ENCODE measurements at regions not wholly inside any gene's neighbourhood (a gene's known extent, or its start where the extent isn't known, plus 50 kb on each side); places are given as distances from the start of the nearest gene placed in this dataset.

- no peak overlapping the region for H3K27ac Mint-ChIP-seq
- no peak for DNase-seq
- no peaks in the 10 kb centered on the region for H3K27me3 Mint-ChIP-seq
- H3K4me3 Mint-ChIP-seq, result no peak overlapping the region
- H3K4me1 Mint-ChIP-seq, result no peaks in the 10 kb centered on the region
- H3K9me3 Mint-ChIP-seq, result no peaks in the 10 kb centered on the region
- intact Hi-C loops (cut with micrococcal nuclease), result no loop called here
- H3K36me3 Mint-ChIP-seq (ENCODE audit: low read depth), result no peaks in the 10 kb centered on the region
These were observed 350.1 kb downstream of the CBLN2 start for GRCh38 chr18:72194072-72194471.

- no peaks in the 10 kb centered on the region for H3K27me3 Mint-ChIP-seq
- H3K36me3 Mint-ChIP-seq (ENCODE audit: low read depth), result no peaks in the 10 kb centered on the region
- intact Hi-C loops (cut with micrococcal nuclease), result no loop called here
- H3K27ac Mint-ChIP-seq, result no peak overlapping the region
- H3K4me1 Mint-ChIP-seq, result no peaks in the 10 kb centered on the region
- H3K9me3 Mint-ChIP-seq, result peaks cover 3% of the 10 kb centered on the region
- no peak overlapping the region for H3K4me3 Mint-ChIP-seq
- no peak for DNase-seq
These were observed 356.2 kb downstream of the CBLN2 start for GRCh38 chr18:72187956-72188355.

GRCh38 chr18:72181241-72181764 lies 362.8 kb downstream of the CBLN2 start:
- Mint-ChIP-seq H3K4me3 (no peak overlapping the region), H3K36me3 (ENCODE audit: low read depth) (no peaks in the 10 kb centered on the region), H3K9me3 (no peaks in the 10 kb centered on the region), H3K4me1 (peaks cover 3% of the 10 kb centered on the region), H3K27me3 (no peaks in the 10 kb centered on the region), H3K27ac (peak overlapping the region; percentile 51)
- intact Hi-C loops (cut with micrococcal nuclease), result no loop called here
- no peak for DNase-seq

GRCh38 chr18:72180689-72181088 lies 363.5 kb downstream of the CBLN2 start:
- intact Hi-C loops (cut with micrococcal nuclease), result no loop called here

GRCh38 chr18:72174972-72175649 lies 369.0 kb downstream of the CBLN2 start:
- Mint-ChIP-seq H3K36me3 (ENCODE audit: low read depth) (no peaks in the 10 kb centered on the region), H3K27ac (no peak overlapping the region), H3K4me3 (no peak overlapping the region), H3K4me1 (no peaks in the 10 kb centered on the region), H3K9me3 (no peaks in the 10 kb centered on the region), H3K27me3 (no peaks in the 10 kb centered on the region)
- intact Hi-C loops (cut with micrococcal nuclease), result no loop called here
- DNase-seq, result no peak

More at GRCh38 chr18:72180689-72181088, 363.5 kb downstream of the CBLN2 start:
- no peaks in the 10 kb centered on the region for H3K27me3 Mint-ChIP-seq
- no peak for DNase-seq
- H3K27ac Mint-ChIP-seq, result peak overlapping the region; percentile 51
- H3K4me1 Mint-ChIP-seq, result peaks cover 3% of the 10 kb centered on the region
- H3K4me3 Mint-ChIP-seq, result no peak overlapping the region
- no peaks in the 10 kb centered on the region for H3K36me3 Mint-ChIP-seq (ENCODE audit: low read depth)
- no peaks in the 10 kb centered on the region for H3K9me3 Mint-ChIP-seq

- H3K27ac Mint-ChIP-seq, result no peak overlapping the region
- no peak overlapping the region for H3K4me3 Mint-ChIP-seq
- H3K27me3 Mint-ChIP-seq, result no peaks in the 10 kb centered on the region
- intact Hi-C loops (cut with micrococcal nuclease), result no loop called here
- H3K4me1 Mint-ChIP-seq, result no peaks in the 10 kb centered on the region
- H3K9me3 Mint-ChIP-seq, result no peaks in the 10 kb centered on the region
- no peaks in the 10 kb centered on the region for H3K36me3 Mint-ChIP-seq (ENCODE audit: low read depth)
- no peak for DNase-seq
These were observed 372.5 kb downstream of the CBLN2 start for GRCh38 chr18:72171596-72171995.

- H3K27me3 Mint-ChIP-seq, result no peaks in the 10 kb centered on the region
- H3K36me3 Mint-ChIP-seq (ENCODE audit: low read depth), result no peaks in the 10 kb centered on the region
- H3K9me3 Mint-ChIP-seq, result no peaks in the 10 kb centered on the region
- no peak overlapping the region for H3K4me3 Mint-ChIP-seq
- H3K4me1 Mint-ChIP-seq, result no peaks in the 10 kb centered on the region
- no peak for DNase-seq
- intact Hi-C loops (cut with micrococcal nuclease), result no loop called here
- H3K27ac Mint-ChIP-seq, result no peak overlapping the region
These were observed 382.5 kb downstream of the CBLN2 start for GRCh38 chr18:72161691-72162090.

- no peak for DNase-seq
- Mint-ChIP-seq H3K27ac (no peak overlapping the region), H3K9me3 (no peaks in the 10 kb centered on the region), H3K4me1 (no peaks in the 10 kb centered on the region), H3K27me3 (no peaks in the 10 kb centered on the region), H3K36me3 (ENCODE audit: low read depth) (no peaks in the 10 kb centered on the region), H3K4me3 (no peak overlapping the region)
- intact Hi-C loops (cut with micrococcal nuclease), result no loop called here
These were observed 383.4 kb downstream of the CBLN2 start for GRCh38 chr18:72160510-72161445.

- intact Hi-C loops (cut with micrococcal nuclease), result no loop called here
- Mint-ChIP-seq H3K36me3 (ENCODE audit: low read depth) (no peaks in the 10 kb centered on the region), H3K9me3 (no peaks in the 10 kb centered on the region), H3K27ac (no peak overlapping the region), H3K4me1 (no peaks in the 10 kb centered on the region), H3K4me3 (no peak overlapping the region), H3K27me3 (no peaks in the 10 kb centered on the region)
- DNase-seq, result no peak
These were observed 388.8 kb downstream of the CBLN2 start for GRCh38 chr18:72155327-72155726.

GRCh38 chr18:72154926-72155325 lies 389.2 kb downstream of the CBLN2 start:
- Mint-ChIP-seq H3K36me3 (ENCODE audit: low read depth) (no peaks in the 10 kb centered on the region), H3K4me3 (no peak overlapping the region), H3K27ac (no peak overlapping the region), H3K4me1 (no peaks in the 10 kb centered on the region), H3K9me3 (no peaks in the 10 kb centered on the region), H3K27me3 (no peaks in the 10 kb centered on the region)
- intact Hi-C loops (cut with micrococcal nuclease), result no loop called here
- no peak for DNase-seq

- Mint-ChIP-seq H3K27me3 (no peaks in the 10 kb centered on the region), H3K36me3 (ENCODE audit: low read depth) (no peaks in the 10 kb centered on the region), H3K4me1 (no peaks in the 10 kb centered on the region), H3K27ac (no peak overlapping the region), H3K9me3 (no peaks in the 10 kb centered on the region), H3K4me3 (no peak overlapping the region)
- DNase-seq, result no peak
- intact Hi-C loops (cut with micrococcal nuclease), result no loop called here
These were observed 391.2 kb downstream of the CBLN2 start for GRCh38 chr18:72152935-72153334.

GRCh38 chr18:72147830-72148229 lies 396.3 kb downstream of the CBLN2 start:
- H3K4me1 Mint-ChIP-seq, result no peaks in the 10 kb centered on the region

GRCh38 chr18:72140007-72140406 lies 404.1 kb downstream of the CBLN2 start:
- no peak for DNase-seq
- no peaks in the 10 kb centered on the region for H3K4me1 Mint-ChIP-seq
- intact Hi-C loops (cut with micrococcal nuclease), result no loop called here
- H3K27me3 Mint-ChIP-seq, result no peaks in the 10 kb centered on the region
- H3K27ac Mint-ChIP-seq, result no peak overlapping the region
- no peaks in the 10 kb centered on the region for H3K36me3 Mint-ChIP-seq (ENCODE audit: low read depth)
- no peaks in the 10 kb centered on the region for H3K9me3 Mint-ChIP-seq
- no peak overlapping the region for H3K4me3 Mint-ChIP-seq

More at GRCh38 chr18:72147830-72148229, 396.3 kb downstream of the CBLN2 start:
- no peaks in the 10 kb centered on the region for H3K9me3 Mint-ChIP-seq
- no peaks in the 10 kb centered on the region for H3K36me3 Mint-ChIP-seq (ENCODE audit: low read depth)
- H3K27me3 Mint-ChIP-seq, result no peaks in the 10 kb centered on the region
- intact Hi-C loops (cut with micrococcal nuclease), result no loop called here
- no peak for DNase-seq
- H3K4me3 Mint-ChIP-seq, result no peak overlapping the region
- H3K27ac Mint-ChIP-seq, result no peak overlapping the region

GRCh38 chr18:72128649-72129048 lies 415.5 kb downstream of the CBLN2 start:
- H3K9me3 Mint-ChIP-seq, result no peaks in the 10 kb centered on the region

More at GRCh38 chr18:72128649-72129048, 415.5 kb downstream of the CBLN2 start:
- Mint-ChIP-seq H3K4me1 (no peaks in the 10 kb centered on the region), H3K27ac (no peak overlapping the region), H3K36me3 (ENCODE audit: low read depth) (no peaks in the 10 kb centered on the region), H3K27me3 (no peaks in the 10 kb centered on the region), H3K4me3 (no peak overlapping the region)
- no peak for DNase-seq
- intact Hi-C loops (cut with micrococcal nuclease), result no loop called here

All from activated CD4-positive, alpha-beta T cell treated with anti-CD3 and anti-CD28 coated beads, Interleukin-2, amount 10 ng/mL, durations not matched to agents 24 days and 14 days (primary cell).